Liver (tissue), 8 donors: ENCODE measurements at regions not wholly inside any gene's neighbourhood (a gene's known extent, or its start where the extent isn't known, plus 50 kb on each side); places are given as distances from the start of the nearest gene placed in this dataset.

Source experiments
- DNase-seq: peaks from one replicate; pipeline ENCODE4 v3.0.0-alpha.2; 2017; ENCODE audit warnings: low spot score
- H3K27ac ChIP-seq, 2 donors: one replicate each; pipeline ENCODE4 v1.7.0; 2013; ENCODE audit warnings: inconsistent platforms in 2 of 2, low read length in 2 of 2, control low read depth in 1 of 2, low read depth in 1 of 2, mild to moderate bottlenecking in 1 of 2
- H3K27me3 ChIP-seq, 4 donors: one replicate each; pipeline versions ENCODE4 v1.6.1 to v1.7.0; 2013; ENCODE audit warnings: low read length in 3 of 4, inconsistent platforms in 1 of 4, mild to moderate bottlenecking in 1 of 4, moderate library complexity in 1 of 4; ENCODE audit not compliant: control insufficient read depth in 4 of 4, insufficient read depth in 4 of 4
- H3K36me3 ChIP-seq, 4 donors: one replicate each; pipeline versions ENCODE4 v1.6.1 to v1.7.0; 2013; ENCODE audit warnings: low read length in 3 of 4, mild to moderate bottlenecking in 3 of 4, low read depth in 1 of 4, moderate library complexity in 1 of 4; ENCODE audit not compliant: control insufficient read depth in 4 of 4, insufficient read depth in 3 of 4
- H3K4me1 ChIP-seq, 4 donors: one replicate each; pipeline versions ENCODE4 v1.6.1 to v1.7.0; 2013; ENCODE audit warnings: low read length in 3 of 4, mild to moderate bottlenecking in 3 of 4, moderate library complexity in 1 of 4; ENCODE audit not compliant: control insufficient read depth in 4 of 4, insufficient read depth in 4 of 4
- H3K4me3 ChIP-seq, 3 donors: one replicate each; pipeline versions ENCODE4 v1.6.1 to v1.7.0; 2013; ENCODE audit warnings: low read length in 3 of 3, control low read depth in 1 of 3, low read depth in 1 of 3, mild to moderate bottlenecking in 1 of 3
- H3K9ac ChIP-seq, 2 donors: one replicate each; pipeline ENCODE4 v1.7.0; 2013; ENCODE audit warnings: low read length in 2 of 2, mild to moderate bottlenecking in 2 of 2, moderate library complexity in 2 of 2, control low read depth in 1 of 2, low read depth in 1 of 2
- H3K9me3 ChIP-seq, 4 donors: one replicate each; pipeline versions ENCODE4 v1.6.1 to v1.7.0; 2013; ENCODE audit warnings: low read length in 3 of 4; ENCODE audit not compliant: control insufficient read depth in 4 of 4
- CTCF ChIP-seq: fragments of 150-350 bp; IDR thresholded peaks from 2 replicates; pipeline ENCODE4 v1.5.1; 2017; ENCODE audit warnings: improper control_type of control experiment, low read depth, low read length; ENCODE audit not compliant: missing input control
- EGR1 ChIP-seq, 2 donors: IDR thresholded peaks; 2 replicates each; pipeline ENCODE4 v1.6.1; 2016 to 2018; ENCODE audit warnings: antibody characterized with exemption in 2 of 2, low read depth in 2 of 2
- FOXA1 ChIP-seq: IDR thresholded peaks from 2 replicates; pipeline ENCODE4 v1.6.1; 2016; ENCODE audit warnings: antibody characterized with exemption
- FOXA2 ChIP-seq: IDR thresholded peaks from 2 replicates; pipeline ENCODE4 v1.6.1; 2016; ENCODE audit warnings: antibody characterized with exemption
- GABPA ChIP-seq, 2 donors: IDR thresholded peaks in 1 of 2; conservative IDR thresholded peaks in 1 of 2; 2 replicates each; pipeline ENCODE4 v1.6.1; 2016; ENCODE audit warnings: antibody characterized with exemption in 2 of 2, mild to moderate bottlenecking in 1 of 2, moderate library complexity in 1 of 2
- HNF4A ChIP-seq, 2 donors: conservative IDR thresholded peaks; 2 replicates each; pipeline ENCODE4 v1.6.1; 2016; ENCODE audit warnings: antibody characterized with exemption in 2 of 2, mild to moderate bottlenecking in 2 of 2
- HNF4G ChIP-seq: IDR thresholded peaks from 2 replicates; pipeline ENCODE4 v1.6.1; 2016; ENCODE audit warnings: antibody characterized with exemption
- JUND ChIP-seq, 2 donors: IDR thresholded peaks; 2 replicates each; pipeline ENCODE4 v1.6.1; 2016; ENCODE audit warnings: antibody characterized with exemption in 2 of 2
- NR2F2 ChIP-seq: IDR thresholded peaks from 2 replicates; pipeline ENCODE4 v1.6.1; 2016; ENCODE audit warnings: antibody characterized with exemption
- RAD21 ChIP-seq, 2 donors: IDR thresholded peaks; 2 replicates each; pipeline ENCODE4 v1.6.1; 2016; ENCODE audit warnings: antibody characterized with exemption in 2 of 2, mild to moderate bottlenecking in 2 of 2
- RXRA ChIP-seq, 2 donors: IDR thresholded peaks; 2 replicates each; pipeline ENCODE4 v1.6.1; 2017 to 2018; ENCODE audit warnings: antibody characterized with exemption in 2 of 2, mild to moderate bottlenecking in 1 of 2
- SP1 ChIP-seq: IDR thresholded peaks from 2 replicates; pipeline ENCODE4 v1.6.1; 2018; ENCODE audit warnings: antibody characterized with exemption, mild to moderate bottlenecking
- TAF1 ChIP-seq: conservative IDR thresholded peaks from 2 replicates; pipeline ENCODE4 v1.6.1; 2016; ENCODE audit warnings: antibody characterized with exemption, mild to moderate bottlenecking
- YY1 ChIP-seq: IDR thresholded peaks from 2 replicates; pipeline ENCODE4 v1.6.1; 2016; ENCODE audit warnings: antibody characterized with exemption, mild to moderate bottlenecking
- ZBTB33 ChIP-seq: IDR thresholded peaks from 2 replicates; pipeline ENCODE4 v1.6.1; 2016; ENCODE audit warnings: antibody characterized with exemption
- WGBS: extraction: QIAGEN DNeasy Blood & Tissue Kit; methylation state at CpG from one replicate; pipeline ENCODE4 v1.1.7; 2013; 5-methylcytosine and 5-hydroxymethylcytosine counted together
- TF ChIP-seq, protein P1 (sequence below): IDR thresholded peaks from 2 replicates; pipeline ENCODE4 v1.6.1; 2016; ENCODE audit warnings: antibody characterized with exemption
- TF ChIP-seq, protein P2 (sequence below): IDR thresholded peaks from 2 replicates; pipeline ENCODE4 v1.6.1; 2016; ENCODE audit warnings: antibody characterized with exemption, mild to moderate bottlenecking
- TF ChIP-seq, protein P3 (sequence below): IDR thresholded peaks from 2 replicates; pipeline ENCODE4 v1.6.1; 2016; ENCODE audit warnings: antibody characterized with exemption
- donor health status: healthy.
- donor health status: healthy.
- donor health status: healthy.
- donor health status: healthy.
- donor health status: healthy.

- H3K9ac ChIP-seq = no peak overlapping the region
- WGBS = 67% methylated on average over 3 of the region's 3 CpGs
- H3K4me3 ChIP-seq = no peak overlapping the region
- peaks cover 0 to 2% (median 0%) of the 10 kb centered on the region in 4 donors for H3K27me3 ChIP-seq
- no peak for DNase-seq
- no peaks in the 10 kb centered on the region for H3K4me1 ChIP-seq
- no peak overlapping the region for H3K27ac ChIP-seq
- TF ChIP-seq JUND (IDR thresholded peaks at IDR 0.05) (no peak), RAD21 (IDR thresholded peaks at IDR 0.05) (no peak), FOXA1 (no peak), YY1 (no peak), ZBTB33 (no peak), NR2F2 (no peak), TAF1 (no peak), RXRA (IDR thresholded peaks at IDR 0.05) (no peak), FOXA2 (no peak), HNF4A (conservative IDR thresholded peaks at IDR 0.05) (no peak), HNF4G (no peak), GABPA (IDR thresholded peaks at IDR 0.05 in 1 of 2, conservative IDR thresholded peaks at IDR 0.05 in 1 of 2) (no peak), EGR1 (IDR thresholded peaks at IDR 0.05; ENCODE audit: low read depth in 2 of 2) (no peak), CTCF (no peak), SP1 (no peak)
- TF ChIP-seq, protein P1, sequence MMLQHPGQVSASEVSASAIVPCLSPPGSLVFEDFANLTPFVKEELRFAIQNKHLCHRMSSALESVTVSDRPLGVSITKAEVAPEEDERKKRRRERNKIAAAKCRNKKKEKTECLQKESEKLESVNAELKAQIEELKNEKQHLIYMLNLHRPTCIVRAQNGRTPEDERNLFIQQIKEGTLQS = no peak
- TF ChIP-seq, protein P2, sequence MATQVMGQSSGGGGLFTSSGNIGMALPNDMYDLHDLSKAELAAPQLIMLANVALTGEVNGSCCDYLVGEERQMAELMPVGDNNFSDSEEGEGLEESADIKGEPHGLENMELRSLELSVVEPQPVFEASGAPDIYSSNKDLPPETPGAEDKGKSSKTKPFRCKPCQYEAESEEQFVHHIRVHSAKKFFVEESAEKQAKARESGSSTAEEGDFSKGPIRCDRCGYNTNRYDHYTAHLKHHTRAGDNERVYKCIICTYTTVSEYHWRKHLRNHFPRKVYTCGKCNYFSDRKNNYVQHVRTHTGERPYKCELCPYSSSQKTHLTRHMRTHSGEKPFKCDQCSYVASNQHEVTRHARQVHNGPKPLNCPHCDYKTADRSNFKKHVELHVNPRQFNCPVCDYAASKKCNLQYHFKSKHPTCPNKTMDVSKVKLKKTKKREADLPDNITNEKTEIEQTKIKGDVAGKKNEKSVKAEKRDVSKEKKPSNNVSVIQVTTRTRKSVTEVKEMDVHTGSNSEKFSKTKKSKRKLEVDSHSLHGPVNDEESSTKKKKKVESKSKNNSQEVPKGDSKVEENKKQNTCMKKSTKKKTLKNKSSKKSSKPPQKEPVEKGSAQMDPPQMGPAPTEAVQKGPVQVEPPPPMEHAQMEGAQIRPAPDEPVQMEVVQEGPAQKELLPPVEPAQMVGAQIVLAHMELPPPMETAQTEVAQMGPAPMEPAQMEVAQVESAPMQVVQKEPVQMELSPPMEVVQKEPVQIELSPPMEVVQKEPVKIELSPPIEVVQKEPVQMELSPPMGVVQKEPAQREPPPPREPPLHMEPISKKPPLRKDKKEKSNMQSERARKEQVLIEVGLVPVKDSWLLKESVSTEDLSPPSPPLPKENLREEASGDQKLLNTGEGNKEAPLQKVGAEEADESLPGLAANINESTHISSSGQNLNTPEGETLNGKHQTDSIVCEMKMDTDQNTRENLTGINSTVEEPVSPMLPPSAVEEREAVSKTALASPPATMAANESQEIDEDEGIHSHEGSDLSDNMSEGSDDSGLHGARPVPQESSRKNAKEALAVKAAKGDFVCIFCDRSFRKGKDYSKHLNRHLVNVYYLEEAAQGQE = no peak
- TF ChIP-seq, protein P3, sequence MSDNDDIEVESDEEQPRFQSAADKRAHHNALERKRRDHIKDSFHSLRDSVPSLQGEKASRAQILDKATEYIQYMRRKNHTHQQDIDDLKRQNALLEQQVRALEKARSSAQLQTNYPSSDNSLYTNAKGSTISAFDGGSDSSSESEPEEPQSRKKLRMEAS = no peak
- peaks cover 0 to 5% (median 2%) of the 10 kb centered on the region in 4 donors for H3K9me3 ChIP-seq
- H3K36me3 ChIP-seq = no peaks in the 10 kb centered on the region
Observed at GRCh38 chr4:33709247-33709646, 2535.1 kb downstream of the ARAP2 start.
